GM19240 (cell line): ENCODE measurements at regions not wholly inside any gene's neighbourhood (a gene's known extent, or its start where the extent isn't known, plus 50 kb on each side); places are given as distances from the start of the nearest gene placed in this dataset.

ENCODE experiments used
- DNase-seq: peaks from one replicate; pipeline ENCODE4 v3.0.0; 2011; ENCODE audit warnings: low spot score; ENCODE audit not compliant: insufficient read length

DNA sequence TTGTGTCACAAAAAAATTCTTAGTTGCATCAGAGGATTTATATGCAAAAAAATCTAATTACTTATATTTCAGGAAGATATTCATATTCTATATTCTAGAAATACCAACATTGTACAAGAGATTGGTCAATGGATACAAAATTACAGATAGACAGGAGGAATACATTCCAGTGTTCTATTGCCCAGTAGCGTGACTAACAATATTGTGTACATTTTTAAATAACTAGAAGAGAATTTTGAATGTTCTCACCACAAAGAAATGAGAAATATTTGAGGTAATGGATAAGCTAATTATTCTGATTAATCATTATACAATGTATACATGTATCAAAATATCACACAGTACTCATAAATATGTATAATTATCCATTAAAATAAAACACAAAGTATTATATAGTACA is 253.3 kb downstream of the IPMK start:
- DNase-seq, result no peak

DNA sequence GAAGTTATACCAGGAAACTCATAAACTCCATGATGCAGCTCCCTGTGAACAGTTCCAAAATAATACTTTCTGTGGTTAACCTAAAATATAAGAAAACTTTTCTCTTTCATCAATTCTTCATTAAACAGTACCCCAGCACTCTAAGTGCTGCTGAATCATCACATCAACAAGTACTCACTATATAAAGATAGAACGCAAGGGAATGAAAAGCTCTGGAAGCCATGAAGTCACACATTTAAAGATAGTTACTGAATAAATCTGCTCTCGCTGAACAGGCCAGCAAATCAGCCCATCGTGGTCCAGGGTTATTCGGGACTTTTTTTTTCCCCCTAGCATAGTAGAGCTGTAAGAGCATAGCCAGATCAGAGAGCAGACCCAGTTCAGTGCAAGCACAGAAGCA is 254.3 kb downstream of the IPMK start:
- no peak for DNase-seq

DNA sequence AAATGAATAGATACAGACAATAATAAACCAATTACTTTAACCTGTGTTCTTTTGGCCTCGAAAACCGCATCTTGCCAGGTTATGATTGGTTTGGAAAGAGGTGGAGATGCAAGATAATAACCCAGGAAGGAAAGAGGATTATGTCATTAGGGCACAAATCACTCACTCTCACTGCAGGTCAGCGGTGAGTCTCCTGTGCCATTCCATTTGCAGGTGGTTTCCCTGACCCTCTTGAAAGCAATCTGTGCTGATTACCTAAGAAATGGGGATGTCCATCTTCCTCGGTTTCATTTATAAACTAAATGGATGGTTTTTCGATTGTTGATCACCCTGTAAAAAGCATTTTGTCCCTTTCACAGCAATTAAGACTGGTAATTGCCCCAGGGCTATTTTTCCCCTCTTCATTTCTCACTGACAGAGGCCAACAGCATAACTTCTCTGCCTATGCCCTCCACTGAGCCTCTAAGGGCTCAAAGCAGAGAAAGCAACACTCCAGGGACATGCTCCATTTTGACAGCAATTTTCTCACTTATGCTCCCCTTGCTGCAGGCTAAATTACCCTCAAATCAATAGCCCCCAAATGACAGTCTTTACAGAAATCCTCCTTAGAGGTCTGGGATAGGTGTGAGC is 257.5 kb downstream of the IPMK start:
- no peak for DNase-seq

DNA sequence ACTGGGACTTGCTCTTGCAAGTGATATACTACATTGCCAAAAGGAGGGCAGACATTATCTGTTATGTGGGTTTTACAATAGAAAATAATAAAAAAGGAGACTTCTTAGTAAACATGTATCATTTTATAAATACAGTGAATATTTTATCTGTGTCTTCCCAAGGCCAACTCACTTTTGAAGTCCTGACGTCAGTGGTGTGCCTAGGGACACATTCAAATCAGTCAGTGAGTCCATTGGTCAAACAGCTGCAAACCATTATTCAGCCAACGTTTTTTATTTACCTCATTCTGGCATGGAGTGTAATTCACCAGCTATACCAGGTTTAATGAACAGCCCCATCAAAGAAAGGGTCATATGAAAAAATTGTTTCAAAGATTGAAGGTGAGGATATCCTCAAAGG is 263.7 kb downstream of the IPMK start:
- DNase-seq, result no peak

DNA sequence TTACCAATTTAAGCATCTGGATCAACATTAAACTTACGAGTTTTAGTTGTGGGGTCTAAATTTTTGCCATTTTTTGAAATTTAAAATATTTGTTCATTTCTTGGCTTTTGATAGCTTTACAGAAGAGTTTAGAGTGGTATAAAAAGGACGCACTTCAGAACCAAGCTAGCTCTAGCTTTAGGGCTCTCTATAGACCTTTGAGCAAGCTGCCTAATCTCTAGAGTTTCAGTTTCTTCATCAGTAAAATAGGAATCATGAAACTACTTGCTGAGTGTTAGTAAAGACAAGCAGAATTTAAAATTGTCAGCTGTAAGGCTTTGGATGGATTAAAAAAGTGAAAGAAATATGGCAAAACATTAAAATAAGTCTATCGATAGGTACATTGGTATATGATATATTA is 266.5 kb downstream of the IPMK start:
- no peak for DNase-seq

DNA sequence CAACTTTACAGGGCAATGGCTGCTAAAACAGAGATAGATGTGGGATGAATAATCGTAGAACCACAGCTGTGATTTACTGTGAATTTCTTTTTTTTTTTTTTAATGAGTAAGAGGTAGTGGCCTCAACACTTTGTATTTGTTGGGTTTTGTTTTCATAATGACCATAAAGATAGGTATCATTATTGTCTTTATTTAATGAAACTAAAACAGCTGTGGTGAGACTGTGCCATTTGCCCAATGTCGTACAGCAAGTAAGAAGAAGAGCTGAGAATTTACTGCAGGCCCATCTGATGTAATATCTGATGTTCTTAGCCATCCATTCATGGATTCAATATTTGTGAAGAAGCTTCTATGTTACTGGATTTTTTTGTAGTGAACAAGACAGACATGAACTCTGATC is 271.2 kb downstream of the IPMK start:
- DNase-seq, result no peak

DNA sequence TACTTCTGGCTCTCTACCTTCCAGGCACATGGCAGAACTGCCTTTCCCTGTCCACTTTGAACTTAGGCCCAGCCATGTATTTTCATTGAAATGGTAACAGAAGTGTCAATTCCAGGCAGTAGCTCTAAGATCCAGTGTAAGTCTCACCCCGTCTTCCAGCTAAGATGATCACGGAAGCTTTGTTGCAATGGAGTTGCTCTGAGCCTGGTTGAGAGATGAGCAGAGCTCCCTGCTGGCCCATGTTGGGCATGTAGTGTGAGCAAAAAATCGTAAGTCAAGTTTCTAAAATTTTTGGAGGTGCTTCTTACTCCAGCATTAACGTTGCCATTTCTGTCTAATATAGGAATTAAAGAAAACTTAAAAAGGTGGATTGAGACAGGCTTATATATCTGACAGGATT is 274.4 kb downstream of the IPMK start:
- no peak for DNase-seq

DNA sequence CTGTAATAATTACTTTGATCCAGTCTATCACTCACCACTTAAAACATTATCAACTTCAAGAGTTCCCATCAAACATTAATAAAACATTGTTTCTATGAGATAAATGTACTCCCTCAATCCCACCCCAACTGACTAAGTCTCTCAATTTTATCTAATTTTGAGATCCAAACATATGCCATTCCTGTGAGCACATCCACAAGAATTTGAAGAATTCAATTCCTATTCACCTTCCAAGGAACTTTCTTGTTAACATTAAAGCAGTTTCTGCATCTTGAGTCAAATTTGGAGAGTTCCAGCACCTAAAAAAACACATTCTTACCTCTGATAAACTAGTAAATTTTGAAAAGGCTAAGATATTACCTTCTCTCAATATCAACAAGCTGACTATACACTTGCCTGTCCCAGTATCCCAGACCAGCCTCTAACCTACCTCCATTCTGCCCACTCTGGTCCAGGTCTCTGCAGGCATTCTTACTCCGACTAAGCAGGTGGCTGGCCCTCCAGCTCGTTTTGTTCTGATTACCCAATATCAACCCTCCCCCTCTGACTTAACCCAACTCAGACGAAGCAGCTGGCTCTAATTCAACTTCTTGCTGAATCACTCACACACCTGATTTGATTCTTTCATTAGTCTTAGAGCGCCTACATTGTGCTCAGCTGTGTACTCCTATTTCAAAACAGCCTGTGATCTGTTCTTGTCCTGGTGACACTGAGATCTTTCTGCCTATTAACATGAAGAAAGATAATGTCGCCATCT is 275.2 kb downstream of the IPMK start:
- DNase-seq, result no peak

DNA sequence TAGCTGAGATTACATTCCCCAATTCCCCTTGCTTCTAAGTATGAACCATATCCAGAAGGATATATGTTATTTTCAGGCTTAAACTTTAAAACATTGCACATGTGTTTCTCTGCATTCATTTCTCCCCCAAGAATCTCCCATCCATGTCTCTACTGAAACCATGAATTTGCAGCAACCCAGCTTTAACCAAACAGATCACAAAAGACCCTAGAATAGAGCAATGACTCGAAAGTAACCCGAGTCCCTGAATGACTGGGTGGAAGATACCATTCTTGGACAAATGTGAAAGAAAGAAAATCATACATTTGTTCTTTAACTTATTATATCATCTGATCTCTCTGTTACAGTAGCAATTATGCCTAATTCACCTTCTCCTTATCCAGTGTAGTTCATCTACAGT is 278.7 kb downstream of the IPMK start:
- no peak for DNase-seq

DNA sequence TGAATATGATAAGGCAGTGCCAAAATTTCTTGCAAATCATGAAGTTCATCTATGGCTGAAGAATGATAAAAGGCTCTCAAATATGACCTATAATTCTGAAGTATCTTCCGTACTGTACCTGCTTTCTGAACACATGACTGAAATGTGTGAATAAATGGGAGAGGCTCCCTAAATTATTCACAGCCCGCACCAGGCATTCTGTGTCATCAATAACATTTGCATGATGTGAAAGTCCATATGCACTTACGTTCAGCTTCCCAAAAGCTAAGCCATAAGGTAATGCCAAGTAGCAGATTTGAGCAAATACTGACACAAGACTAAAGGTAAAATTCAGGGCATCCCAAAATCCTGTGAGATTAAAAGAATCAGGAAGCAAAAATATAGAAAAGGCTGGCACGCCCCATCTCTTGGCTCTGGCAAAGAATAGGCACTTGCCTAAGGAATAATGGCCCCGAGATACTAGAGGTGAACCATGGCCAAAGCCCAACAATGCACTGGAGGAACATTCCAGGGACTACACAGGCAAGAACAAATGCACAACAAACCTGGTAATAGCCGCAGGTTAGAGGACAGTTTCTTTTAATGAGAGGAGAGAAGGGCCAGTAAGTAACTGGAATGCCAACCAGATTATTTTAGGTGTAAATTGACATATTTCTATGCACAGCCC is 280.5 kb downstream of the IPMK start:
- DNase-seq, result no peak

DNA sequence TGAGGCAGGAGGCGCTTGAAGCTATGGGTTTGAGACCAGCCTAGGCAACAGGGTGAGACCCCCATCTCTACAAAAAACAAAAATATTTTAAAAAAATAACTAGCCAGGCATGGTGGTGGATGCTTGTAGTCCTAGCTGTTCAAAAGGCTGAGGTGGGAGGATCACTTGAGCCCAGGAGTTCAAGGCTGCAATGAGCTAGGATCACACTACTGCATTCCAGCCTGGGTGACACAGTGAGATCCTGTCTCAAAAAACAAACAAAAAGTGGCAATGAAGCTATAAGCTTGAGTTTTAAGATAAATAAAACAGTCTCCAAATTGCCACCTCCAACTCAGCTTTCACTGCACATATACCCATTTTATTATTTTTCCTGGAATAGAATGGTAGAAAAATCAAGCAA is 281.3 kb downstream of the IPMK start:
- no peak for DNase-seq

DNA sequence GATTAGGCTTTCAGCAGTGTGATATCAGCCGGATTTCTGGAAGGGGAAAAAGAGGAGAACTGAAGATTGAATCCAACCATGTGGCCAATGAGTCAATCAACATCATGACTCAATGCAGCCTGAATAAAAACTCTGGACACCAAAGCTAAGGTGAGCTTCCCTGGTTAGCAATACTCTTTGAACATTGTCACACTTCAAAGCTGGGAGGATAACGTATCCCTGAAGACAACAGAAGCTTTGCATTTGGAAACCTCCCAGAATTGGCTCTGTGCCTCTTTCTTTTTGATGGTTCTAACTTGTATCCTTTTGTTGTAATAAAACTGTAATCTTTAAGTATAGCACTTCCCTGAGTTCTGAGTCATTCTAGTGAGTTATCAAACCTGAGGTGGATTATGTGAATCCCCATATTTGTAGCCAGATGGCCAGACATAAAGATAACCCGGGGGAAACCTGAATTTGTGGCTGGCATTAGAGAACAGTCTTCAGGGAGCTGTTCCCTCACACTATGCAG is 284.4 kb downstream of the IPMK start:
- no peak for DNase-seq

DNA sequence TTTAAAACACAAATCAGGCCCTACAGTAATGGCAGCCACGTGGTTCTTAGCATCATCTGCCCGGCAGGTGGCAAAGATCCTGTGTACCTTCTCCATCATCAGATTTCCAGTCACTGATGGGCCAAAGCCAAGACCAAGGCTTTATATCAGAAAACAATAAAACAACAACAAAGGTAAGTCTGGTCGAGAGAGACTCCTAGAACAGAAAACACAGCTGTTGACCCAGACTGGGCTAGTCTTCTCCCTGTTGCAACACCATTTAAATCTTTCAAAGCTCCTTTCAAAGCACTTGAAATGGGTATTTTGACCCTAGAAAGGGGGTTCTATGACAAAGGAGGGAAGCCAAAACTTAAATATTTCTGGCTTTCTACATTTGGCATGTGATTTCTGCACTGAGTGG is 285.6 kb downstream of the IPMK start:
- no peak for DNase-seq

DNA sequence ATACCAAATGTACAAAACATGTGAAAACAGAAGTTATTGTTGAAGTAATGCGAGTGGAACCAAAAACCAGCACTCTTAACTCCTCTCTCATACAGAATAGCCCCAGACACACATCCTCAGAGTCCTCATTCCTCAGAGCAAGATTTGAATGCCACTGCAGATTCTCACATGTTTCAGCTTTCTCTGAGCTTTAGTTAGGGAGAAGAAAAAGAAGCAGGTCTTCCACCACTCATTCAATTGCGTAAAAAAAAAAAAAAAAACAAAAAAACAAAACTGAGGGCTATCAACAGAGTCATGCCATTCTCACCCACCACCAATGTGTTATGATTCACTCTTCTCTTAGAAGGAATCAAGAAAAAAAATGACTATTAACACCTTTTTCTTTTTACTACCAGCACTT is 287.7 kb downstream of the IPMK start:
- DNase-seq, result no peak

DNA sequence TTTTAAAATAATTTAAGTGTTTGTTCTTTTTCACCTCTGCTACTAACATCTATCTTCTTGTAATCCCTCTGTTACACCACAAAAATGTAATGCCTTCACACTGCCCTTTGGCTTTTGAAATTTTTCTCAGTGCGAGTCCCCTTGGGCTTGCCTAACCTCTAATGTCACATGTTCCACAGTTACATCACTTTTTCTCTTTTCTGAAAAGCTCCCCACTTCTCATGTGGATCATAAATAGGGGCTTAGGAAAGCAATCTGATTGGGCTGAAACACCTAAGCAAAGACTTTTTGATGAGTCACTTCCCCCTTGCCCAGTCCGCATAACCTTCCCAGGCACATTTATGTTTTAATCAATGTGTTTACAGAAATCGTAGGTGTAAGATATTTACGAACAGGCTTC is 288.2 kb downstream of the IPMK start:
- DNase-seq, result no peak

DNA sequence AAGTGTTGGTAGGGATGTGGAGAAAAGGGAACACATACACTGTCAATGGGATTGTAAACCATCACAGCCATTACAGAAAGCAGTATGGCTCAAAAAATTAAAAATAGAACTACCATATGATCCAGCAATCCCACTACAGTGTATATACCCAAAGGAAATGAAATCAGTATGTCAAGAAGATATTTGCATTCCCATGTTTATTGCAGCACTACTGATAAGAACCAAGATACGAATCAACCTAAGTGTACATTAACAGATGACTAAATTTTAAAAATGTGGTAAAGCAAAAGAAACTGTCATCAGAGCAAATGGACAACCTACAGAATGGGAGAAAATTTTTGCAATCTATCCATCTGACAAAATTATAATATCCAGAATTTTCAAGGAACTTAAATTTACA is 290.4 kb downstream of the IPMK start:
- DNase-seq, result no peak

DNA sequence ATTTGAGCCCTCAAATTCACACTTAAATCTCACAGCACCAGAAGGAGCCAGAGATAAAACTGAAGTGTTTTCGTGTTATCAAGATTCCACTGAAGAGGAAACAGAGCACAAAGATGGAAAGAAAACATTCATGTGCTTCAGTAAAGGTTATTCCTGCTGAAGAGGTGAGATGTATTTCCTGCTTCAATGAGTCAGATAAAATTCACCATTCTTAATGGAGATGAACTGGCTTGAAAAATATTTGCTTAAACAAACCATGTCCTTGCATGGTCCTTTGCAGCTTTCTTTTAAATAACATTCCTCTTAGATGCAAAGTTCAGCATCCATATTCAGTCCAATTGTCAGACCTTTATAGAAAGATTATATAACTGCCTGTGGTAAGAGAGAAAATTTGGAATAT is 294.2 kb downstream of the IPMK start:
- no peak for DNase-seq

DNA sequence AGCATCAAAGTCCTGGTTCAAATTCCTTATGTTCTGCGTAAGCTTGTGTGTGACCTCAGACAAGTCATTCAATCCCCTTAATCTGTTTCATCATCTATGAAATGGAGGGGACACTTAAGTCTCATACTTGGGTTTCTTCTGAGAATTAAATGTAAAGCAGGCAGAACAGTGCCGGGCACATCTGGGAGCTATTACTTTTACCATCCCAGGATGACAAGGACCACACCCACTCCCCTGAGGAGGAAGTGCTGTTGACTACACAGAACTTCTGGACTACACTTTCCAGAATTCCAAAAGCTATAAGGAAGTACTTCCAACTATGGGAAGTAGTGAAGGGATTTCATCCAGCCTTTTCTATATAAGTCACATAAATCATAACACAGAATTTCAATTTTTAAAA is 294.9 kb downstream of the IPMK start:
- DNase-seq, result no peak

DNA sequence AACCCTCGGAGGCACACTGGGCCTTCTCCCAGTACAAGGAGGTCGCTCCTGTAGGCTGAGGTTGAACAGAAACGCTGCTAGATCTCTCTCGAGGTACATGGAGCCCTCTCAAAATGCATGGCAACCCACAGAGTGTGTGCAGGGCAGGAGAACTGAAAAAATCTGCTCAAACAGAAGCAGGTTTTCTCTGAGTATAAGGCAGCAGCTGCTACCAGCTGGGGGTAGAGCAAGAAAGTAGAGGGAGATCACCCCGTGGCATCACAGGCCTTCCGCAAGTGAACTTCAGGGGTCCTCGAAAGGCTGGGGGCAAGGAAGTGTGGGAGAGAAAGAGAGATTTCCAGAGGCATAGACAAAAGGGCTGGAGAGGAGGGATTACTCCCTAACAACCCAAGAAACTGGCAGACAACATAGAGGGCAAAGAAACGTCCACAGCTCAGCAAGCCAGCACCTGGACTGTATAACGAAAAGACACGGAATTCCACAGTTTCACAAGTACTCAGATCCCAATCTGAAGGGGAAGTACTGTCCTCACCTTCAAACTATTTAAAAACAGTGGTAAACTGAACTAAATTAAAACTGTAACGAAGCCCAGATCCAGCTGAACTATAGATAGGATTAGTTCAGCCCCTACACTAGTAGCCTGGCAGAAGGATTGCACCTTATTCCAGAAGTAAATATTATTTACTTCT is 299.2 kb downstream of the IPMK start:
- DNase-seq, result no peak

DNA sequence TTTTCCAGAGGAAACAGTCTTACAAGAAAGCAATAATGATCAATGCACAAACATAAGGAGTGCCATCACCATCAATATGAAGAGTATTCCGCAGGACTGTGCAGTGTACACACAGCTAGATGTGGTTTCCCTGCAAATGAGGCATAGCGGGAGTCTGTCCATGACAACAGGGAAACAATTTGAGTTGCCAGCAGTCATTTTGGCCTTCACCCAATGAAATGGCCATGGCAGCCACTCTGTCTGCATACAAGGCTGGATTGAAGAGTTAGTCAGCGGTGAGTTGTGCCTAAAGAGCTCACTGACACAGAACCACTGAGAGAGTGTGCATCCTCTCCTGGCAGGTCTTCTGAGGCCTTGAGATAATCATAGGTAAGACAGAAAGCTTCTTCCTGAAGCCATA is 303.3 kb downstream of the IPMK start:
- no peak for DNase-seq

DNA sequence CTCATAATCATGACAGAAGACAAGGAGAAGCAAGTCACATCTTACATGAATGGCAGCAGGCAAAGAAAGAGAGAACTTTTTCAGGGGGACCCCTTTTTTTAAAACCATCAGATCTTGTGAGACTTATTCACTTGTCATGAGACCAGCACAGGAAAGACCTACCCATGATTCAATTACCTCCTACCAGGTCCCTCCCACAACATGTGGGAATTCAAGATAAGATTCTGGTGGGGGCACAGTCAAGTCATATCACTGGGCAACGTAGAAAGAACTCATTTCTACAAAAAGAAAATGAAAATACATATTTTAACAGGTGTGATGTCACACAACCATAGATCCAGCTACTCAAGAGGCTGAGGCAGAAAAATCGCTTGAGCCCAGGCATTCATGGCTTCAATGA is 304.1 kb downstream of the IPMK start:
- DNase-seq, result no peak

DNA sequence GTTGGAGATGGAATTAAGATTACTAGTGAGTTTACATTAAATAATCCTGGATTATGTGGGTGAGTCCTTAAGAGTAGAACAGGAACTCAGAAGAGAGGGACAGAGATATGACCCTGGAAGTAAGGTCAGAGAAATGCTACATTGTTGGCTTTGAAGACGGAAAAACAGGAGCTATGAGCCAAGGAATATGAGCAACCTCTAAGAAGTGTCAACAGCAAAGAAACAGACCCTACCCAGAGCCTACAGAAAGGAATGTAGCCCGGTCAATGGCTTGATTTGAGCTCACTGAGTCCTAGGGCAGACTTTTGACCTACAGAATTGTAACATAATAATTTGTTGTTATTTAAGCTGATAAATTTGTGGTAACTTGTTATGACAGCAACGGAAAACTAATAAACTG is 304.9 kb downstream of the IPMK start:
- DNase-seq, result no peak
